ENCODE measurements at regions not wholly inside any gene's neighbourhood (a gene's known extent, or its start where the extent isn't known, plus 50 kb on each side); places are given as distances from the start of the nearest gene placed in this dataset.

DNA sequence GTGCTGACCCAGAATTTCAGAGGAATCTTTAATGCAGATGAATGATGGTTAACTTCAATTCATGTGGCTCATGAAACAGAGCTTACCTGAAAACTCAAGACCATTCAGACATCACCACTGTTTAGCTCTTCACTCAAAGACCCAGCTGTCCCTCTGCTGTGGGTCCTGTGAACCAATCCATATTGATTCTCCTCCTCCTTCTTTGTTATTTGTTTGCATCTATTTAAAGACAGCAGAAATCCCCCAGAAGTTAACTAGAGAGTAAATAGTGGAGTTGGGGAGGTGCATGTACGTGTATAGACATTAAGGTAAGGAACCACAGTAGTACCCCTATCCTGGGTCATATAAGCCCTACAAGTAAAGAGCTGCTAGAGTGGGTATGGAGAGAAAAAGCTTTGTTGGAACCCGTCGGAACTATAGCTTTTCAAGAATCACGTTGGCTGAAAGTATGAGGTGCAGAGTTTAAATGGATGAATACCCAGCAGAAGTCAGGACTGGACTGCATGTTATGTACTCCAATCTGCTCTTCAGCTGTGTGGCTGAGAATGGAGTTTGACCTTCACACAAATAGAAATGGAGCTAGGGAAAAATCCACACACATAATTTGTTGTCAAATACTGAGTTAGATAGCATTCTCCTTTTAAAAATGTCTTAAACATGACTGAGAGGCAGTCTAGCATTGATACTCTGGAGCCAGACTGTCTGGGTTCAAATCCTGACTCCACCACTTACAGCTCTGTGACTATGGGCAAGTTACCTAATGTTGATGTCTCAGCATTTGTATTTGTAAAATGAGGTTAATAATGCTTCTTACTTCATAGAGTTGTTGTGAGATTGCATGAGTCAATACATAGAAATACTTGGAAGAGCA is 81.7 kb upstream of the HK2 start:
- TF ChIP-seq, protein P1, sequence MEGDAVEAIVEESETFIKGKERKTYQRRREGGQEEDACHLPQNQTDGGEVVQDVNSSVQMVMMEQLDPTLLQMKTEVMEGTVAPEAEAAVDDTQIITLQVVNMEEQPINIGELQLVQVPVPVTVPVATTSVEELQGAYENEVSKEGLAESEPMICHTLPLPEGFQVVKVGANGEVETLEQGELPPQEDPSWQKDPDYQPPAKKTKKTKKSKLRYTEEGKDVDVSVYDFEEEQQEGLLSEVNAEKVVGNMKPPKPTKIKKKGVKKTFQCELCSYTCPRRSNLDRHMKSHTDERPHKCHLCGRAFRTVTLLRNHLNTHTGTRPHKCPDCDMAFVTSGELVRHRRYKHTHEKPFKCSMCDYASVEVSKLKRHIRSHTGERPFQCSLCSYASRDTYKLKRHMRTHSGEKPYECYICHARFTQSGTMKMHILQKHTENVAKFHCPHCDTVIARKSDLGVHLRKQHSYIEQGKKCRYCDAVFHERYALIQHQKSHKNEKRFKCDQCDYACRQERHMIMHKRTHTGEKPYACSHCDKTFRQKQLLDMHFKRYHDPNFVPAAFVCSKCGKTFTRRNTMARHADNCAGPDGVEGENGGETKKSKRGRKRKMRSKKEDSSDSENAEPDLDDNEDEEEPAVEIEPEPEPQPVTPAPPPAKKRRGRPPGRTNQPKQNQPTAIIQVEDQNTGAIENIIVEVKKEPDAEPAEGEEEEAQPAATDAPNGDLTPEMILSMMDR (conservative IDR thresholded peaks at IDR 0.05; ENCODE audit: low read depth, low read length): no peak
- TF ChIP-seq EZH2 (IDR thresholded peaks at IDR 0.05; ENCODE audit: low read length, unreplicated experiment): no peak
- no peak for TF ChIP-seq EZH2phosphoT487 (IDR thresholded peaks at IDR 0.05; ENCODE audit: borderline replicate concordance, low read length)

All from PC-3 (cell line).